ENCODE measurements at regions not wholly inside any gene's neighbourhood (a gene's known extent, or its start where the extent isn't known, plus 50 kb on each side); places are given as distances from the start of the nearest gene placed in this dataset.

GRCh38 chr21:35266546-35266945, 217.4 kb upstream of the RUNX1 start:
- DNase-seq: no peak

DNA sequence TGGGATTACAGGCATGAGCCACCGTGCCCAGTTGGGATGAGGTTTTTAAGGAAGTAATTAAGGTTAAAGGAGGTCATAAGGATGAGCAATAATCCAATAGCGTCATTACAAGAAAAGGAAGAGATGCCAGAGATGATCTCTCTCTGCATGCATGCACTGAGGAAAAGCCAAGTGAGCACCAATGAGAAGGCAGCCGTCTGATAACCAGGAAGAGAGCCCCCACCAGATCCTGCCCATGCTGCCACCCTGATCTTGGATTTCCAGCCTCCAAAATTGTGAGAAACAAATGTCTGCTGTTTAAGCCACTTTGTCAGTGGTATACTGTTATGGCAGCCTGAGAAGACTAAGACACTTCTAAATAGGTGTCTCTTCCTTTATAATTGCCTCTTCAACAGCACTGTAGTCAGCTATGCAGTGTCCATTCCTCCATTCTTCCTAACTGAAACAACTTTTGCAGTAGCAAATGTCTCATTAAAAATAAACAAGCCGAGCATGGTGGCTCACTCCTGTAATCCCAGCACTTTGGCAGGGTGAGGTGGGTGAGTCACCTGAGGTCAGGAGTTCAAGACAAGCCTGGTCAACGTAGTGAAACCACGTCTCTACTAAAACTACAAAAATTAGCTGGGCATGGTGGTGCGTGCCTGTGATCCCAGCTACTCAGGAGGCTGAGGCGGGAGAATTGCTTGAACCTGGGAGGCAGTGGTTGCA, 216.2 kb upstream of the RUNX1 start:
- DNase-seq: no peak

GRCh38 chr21:35259457-35259856, 210.4 kb upstream of the RUNX1 start:
- no peak for DNase-seq

DNA sequence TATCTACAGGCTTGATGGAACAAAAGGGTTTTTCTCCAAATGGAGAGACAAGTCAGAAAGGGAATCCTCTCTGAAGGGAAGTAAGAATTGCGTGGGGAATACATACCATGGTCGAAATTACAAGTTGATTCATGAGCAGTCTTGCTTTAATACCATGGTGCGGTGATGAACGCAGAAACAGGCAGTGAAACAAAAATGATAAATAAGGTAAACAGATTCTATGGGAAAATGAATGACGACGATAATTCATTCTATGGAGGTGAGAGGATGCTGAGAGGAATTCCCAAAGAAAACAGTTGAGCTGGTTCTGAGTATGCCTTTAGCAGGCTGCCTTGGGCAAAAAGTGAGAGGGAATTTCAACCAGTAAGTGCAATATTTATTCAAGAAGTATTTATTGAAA, 209.4 kb upstream of the RUNX1 start:
- DNase-seq: no peak

DNA sequence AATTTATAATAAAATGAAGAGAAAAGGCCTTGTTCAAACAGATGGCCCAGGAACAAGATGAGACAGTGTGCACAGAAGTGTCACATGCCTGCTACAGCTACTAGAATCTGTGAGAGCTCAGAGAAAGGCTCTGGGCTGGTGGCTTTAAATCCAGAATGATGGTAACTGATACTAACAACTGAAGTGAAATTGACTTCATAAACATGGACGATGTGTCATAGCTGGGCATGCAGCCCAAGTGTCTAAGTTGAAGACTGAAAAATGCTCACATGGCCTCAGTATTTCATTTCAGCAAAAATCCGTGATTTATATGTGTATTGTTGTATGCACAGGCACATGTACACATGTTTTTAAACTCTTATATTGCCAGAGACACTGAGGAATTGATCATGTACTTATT, 208.3 kb upstream of the RUNX1 start:
- DNase-seq: no peak

DNA sequence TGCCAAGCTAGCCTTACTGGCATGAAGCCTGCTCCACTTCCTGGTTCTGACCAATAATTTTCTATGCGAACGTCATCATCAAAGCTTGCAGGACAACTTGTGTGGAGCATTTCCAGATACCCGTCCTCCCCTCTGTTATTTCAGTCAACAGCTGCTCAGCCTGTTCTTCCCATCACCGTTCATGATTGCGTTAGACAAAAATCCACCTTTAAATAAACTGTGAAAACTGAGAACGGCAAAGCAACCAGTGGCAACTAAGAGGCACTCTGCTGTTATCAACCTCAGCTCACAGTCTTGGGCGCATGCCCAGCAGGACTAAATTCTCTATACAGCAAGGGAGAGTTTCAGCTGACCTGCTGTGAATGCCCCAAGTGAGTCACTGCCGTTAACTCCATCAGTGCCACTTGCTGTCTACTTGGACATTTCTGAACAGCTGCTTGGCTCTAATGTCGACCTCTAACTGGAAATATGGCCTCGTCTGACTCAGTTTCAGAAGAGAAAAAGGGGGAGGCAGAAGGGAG, 207.4 kb upstream of the RUNX1 start:
- peak; percentile 63 for DNase-seq

- no peak for DNase-seq
Measured at GRCh38 chr21:35254765-35255138, 205.7 kb upstream of the RUNX1 start.

GRCh38 chr21:35254006-35254764, 205.1 kb upstream of the RUNX1 start:
- no peak for DNase-seq

- DNase-seq: no peak
Measured at GRCh38 chr21:35252831-35253230, 203.7 kb upstream of the RUNX1 start.

DNA sequence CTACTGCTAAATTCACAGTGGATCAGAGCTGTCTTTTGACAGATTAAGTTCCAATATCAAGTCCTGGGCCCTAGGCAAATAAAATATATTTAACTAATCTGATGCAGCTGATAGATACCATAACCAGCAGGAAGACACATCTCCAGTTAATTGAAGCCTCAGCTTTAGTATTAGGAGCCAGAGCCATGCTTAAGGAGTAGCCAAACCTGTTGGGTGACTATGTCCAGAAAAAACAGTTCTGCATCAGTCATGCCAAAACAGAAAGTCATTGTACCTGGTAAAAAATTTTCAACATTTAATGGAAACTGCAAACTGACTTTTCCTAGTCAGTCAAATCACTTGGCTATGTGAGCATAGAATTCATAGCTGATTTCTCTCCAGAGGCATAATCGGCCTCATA, 200.5 kb upstream of the RUNX1 start:
- DNase-seq: no peak

DNA sequence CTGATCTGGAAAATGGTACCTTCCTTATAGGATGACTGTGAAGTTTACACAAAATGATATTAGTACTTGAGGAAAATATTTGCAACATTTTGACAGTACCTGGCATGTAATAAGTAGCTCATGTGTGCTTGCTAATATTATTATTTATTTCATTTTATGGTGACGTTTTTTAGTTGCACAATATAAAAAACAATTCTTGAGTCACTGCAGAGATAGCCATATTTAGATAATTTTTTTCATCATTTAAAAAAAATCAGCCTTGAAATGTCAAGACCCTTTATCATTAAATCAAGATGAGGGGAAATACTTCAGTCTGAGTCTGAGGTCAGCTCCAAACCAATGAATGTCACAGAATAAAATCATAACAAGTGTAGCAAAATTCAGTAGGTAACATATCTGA, 196.8 kb upstream of the RUNX1 start:
- DNase-seq: no peak

DNA sequence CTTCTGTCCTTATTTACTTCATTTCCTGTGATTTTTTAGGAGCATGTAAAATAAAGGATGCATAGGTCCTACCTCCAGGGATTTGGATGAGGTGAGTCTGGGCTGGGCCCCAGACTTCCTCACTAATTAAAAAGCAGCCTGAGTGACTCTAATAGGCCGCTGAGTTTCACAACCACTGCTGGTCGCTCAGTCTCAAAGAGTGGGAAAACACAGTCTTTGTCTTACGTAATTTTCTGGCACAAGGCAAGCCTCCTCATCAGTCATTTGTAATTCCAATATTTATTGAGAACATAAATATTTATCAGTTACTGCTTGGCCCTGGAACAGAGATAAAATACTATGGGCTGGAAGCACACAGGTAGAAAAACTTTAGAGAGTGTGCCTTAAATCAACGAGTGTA, 195.4 kb upstream of the RUNX1 start:
- no peak for DNase-seq

- no peak for DNase-seq
Measured at GRCh38 chr21:35243171-35243570, 194.1 kb upstream of the RUNX1 start.

DNA sequence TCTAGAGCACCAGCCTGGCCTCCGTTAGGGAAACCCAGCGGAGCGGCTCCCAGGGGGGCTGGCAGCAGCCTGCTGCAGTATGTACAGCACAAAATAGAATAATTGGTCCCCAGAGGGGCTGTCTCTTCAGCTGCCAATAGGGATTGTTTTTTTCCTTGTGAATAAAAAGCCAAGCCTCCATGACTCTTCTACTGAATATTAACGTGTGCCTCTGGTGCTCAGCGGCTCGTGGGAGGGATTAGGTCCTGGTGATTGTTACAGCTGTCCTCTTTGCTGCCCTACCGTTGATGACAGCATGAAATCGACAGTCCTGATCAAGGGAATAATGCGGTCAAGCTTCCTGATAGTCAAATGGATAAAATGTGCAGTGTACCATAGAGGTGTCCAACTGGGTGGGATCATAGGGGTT, 190.7 kb upstream of the RUNX1 start:
- no peak for DNase-seq

DNA sequence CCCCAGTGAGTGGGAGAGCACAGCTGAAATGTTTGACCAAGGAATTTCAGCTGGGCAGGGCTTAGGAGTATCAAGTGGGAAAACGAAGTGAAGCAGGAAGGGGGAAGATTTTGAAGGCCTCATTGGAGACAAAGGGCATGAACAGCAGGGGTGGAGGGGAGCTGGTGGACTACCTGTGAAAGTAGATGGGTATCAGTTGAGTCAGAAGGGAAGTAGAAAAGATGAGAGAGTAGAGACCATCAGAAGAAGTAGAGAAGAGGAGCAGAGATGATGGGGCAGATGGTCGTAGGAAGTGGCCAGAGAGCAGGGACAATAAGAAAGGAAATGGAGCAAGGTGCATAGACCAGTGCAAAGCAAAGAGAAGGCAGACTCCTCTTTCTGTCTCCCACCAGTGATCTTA, 189.0 kb upstream of the RUNX1 start:
- no peak for DNase-seq

DNA sequence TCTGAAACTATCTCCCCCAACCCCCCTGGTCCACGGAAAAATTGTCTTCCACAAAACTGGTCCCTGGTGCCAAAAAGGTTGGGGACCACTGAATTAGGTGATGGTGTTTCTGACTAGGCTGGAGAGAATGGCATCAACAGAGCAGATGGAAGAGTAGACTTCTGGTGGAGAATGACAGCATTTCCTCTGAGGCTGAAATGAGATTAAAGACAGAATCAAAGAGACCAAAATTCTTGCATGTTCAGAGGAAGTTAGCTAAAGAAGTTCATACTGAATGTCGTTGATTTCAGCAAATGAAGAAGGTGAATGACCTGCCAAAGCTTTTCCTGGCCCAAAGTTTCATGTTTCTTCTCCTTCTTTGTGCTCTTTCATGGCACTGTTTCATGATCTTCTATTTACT, 188.2 kb upstream of the RUNX1 start:
- no peak for DNase-seq

DNA sequence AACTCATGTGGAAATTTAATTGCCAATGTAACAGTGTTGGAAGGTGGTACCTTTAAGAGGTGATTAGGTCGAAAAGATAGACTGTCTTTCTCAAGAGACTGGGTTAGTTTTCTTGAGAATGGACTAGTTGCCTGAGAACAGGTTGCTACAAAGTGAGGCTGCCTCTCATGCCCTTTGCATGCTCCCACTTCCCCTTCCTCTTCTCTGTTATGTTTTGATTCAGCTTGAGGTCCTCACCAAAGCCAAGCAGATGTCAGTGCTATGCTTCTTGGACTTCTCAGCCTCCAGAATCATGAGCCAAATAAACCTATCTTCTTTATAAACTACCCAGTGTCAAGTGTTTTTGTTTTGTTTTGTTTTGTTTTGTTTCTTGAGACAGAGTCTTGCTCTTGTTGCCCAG, 187.0 kb upstream of the RUNX1 start:
- no peak for DNase-seq

DNA sequence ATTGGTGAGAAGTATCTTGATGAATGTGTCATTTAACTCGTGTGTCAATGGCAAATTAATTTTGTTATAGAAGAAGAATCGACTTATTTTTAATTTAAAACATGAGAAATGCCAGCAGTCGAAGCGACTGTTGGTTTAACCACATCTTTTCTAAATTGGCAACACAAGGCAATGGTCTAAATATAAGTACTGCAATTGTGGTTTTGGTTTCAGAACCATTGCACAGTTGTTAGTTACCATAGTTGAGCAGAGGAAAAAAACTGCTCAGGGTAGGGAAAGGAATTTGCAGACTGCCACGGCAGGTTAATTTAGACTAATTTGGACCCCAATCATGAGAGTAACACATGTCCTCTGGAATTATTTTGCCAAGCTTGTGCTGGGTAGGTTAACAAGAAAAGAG, 185.6 kb upstream of the RUNX1 start:
- no peak for DNase-seq

GRCh38 chr21:35233756-35234155, 184.7 kb upstream of the RUNX1 start:
- no peak for DNase-seq

- no peak for DNase-seq
Measured at GRCh38 chr21:35232545-35233176, 183.6 kb upstream of the RUNX1 start.

DNA sequence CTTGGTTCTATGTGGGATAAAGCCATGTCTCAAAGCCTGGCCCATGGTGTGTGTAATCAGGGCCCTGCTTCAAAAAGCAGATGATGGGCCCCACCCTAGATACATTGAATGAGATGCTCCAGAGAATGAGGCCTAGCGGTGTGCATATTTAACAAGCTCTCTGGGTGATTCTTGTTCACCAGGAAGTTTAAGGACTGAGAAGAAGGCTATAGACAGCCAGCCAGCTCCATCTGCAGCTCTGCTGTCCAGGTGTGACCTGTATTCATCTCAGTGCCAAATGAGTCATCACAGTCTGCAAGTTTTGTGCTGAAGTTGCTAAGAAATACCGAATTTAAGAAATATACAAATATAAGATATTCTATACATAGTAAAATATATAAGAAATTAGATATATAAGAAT, 182.0 kb upstream of the RUNX1 start:
- DNase-seq: no peak

- peak; percentile 69 to 78 for DNase-seq
Measured at GRCh38 chr21:35229290-35229689, 180.2 kb upstream of the RUNX1 start.

GRCh38 chr21:35227786-35228185, 178.7 kb upstream of the RUNX1 start:
- no peak for DNase-seq
